IMR-90 (cell line): ENCODE measurements at regions not wholly inside any gene's neighbourhood (a gene's known extent, or its start where the extent isn't known, plus 50 kb on each side); places are given as distances from the start of the nearest gene placed in this dataset.

Experiments used
- ATAC-seq: fragments of 200-7000 bp; cut with Tn5 transposase; 2 replicates; pipeline ENCODE4 v1.9.1; 2020; ENCODE audit warnings: low read depth, mild to moderate bottlenecking, moderate library complexity
- BruUV-seq: library from RNA; stranded (reverse); fragments of 400-500 nt; replicated peaks from 2 replicates; lab custom pipeline; 2021; lab: Mats Ljungman, UMichigan
- CTCF ChIA-PET: fragments of 300-600 bp; formaldehyde crosslinking; extraction: SDS; loops from one replicate; lab custom pipeline; 2021; ENCODE audit warnings: antibody characterized with exemption; lab: Yijun Ruan, JAX
- POLR2A ChIA-PET: fragments of 300-600 bp; sonication (Branson Sonifier 250); formaldehyde crosslinking; loops from one replicate; lab custom pipeline; 2022; ENCODE audit warnings: antibody characterized with exemption; ENCODE audit not compliant: unreplicated experiment; lab: Charles Lee
- DNase-seq: peaks from one replicate; pipeline ENCODE4 v3.0.0; 2013
- H2AFZ ChIP-seq: replicated peaks from 2 replicates; pipeline ENCODE3; 2013; ENCODE audit warnings: low read length, mild to moderate bottlenecking; ENCODE audit not compliant: poor library complexity
- H2AK5ac ChIP-seq: 2 replicates; pipeline ENCODE4 v1.6.1; 2013; ENCODE audit warnings: low read depth, low read length, inconsistent platforms
- H2AK9ac ChIP-seq: replicated peaks from 2 replicates; pipeline ENCODE3; 2013; ENCODE audit warnings: mild to moderate bottlenecking, low read depth, low read length, moderate library complexity; ENCODE audit not compliant: poor library complexity
- H2BK120ac ChIP-seq: 2 replicates; pipeline ENCODE4 v1.6.1; 2013; ENCODE audit warnings: low read depth, low read length, inconsistent platforms
- H2BK15ac ChIP-seq: 3 replicates; pipeline ENCODE4 v1.6.1; 2013; ENCODE audit warnings: low read depth, low read length, inconsistent platforms
- H2BK20ac ChIP-seq: 2 replicates; pipeline ENCODE4 v1.6.1; 2013; ENCODE audit warnings: low read depth, mild to moderate bottlenecking, inconsistent platforms, low read length, moderate library complexity
- H2BK5ac ChIP-seq: 2 replicates; pipeline ENCODE4 v1.6.1; 2013; ENCODE audit warnings: mild to moderate bottlenecking, low read depth, low read length, inconsistent platforms; ENCODE audit not compliant: poor library complexity, severe bottlenecking
- H3K14ac ChIP-seq: replicated peaks from 2 replicates; pipeline ENCODE4 v1.6.1; 2013; ENCODE audit warnings: low read depth, low read length, inconsistent platforms
- H3K18ac ChIP-seq: 2 replicates; pipeline ENCODE4 v1.6.1; 2013; ENCODE audit warnings: low read depth, low read length, control low read depth
- H3K23ac ChIP-seq: 2 replicates; pipeline ENCODE4 v1.6.1; 2013; ENCODE audit warnings: low read depth, low read length, inconsistent platforms
- H3K27ac ChIP-seq: 2 replicates; pipeline ENCODE4 v1.5.1; 2013; ENCODE audit warnings: mild to moderate bottlenecking, control low read depth, low read length; ENCODE audit not compliant: insufficient read depth
- H3K27me3 ChIP-seq: 2 replicates; pipeline ENCODE4 v1.6.1; 2013; ENCODE audit warnings: low read length; ENCODE audit not compliant: control insufficient read depth, insufficient read depth
- H3K36me3 ChIP-seq: 2 replicates; pipeline ENCODE4 v1.6.1; 2013; ENCODE audit warnings: low read length, mixed read lengths; ENCODE audit not compliant: control insufficient read depth, insufficient read depth
- H3K4ac ChIP-seq: 2 replicates; pipeline ENCODE4 v1.6.1; 2013; ENCODE audit warnings: low read depth, low read length, inconsistent platforms
- H3K4me1 ChIP-seq: 2 replicates; pipeline ENCODE4 v1.6.1; 2013; ENCODE audit warnings: low read length, mixed read lengths; ENCODE audit not compliant: control insufficient read depth, insufficient read depth
- H3K4me2 ChIP-seq: 2 replicates; pipeline ENCODE4 v1.6.1; 2013; ENCODE audit warnings: low read depth, mild to moderate bottlenecking, control low read depth, low read length, moderate library complexity
- H3K4me3 ChIP-seq: 2 replicates; pipeline ENCODE4 v1.5.1; 2013; ENCODE audit warnings: low read depth, mild to moderate bottlenecking, control low read depth, low read length, moderate library complexity; ENCODE audit not compliant: insufficient read depth
- H3K56ac ChIP-seq: 2 replicates; pipeline ENCODE4 v1.6.1; 2013; ENCODE audit warnings: low read length, inconsistent platforms; ENCODE audit not compliant: insufficient read depth; ENCODE audit errors: extremely low read depth
- H3K79me1 ChIP-seq, 2 experiments: 2 replicates each; pipeline ENCODE4 v1.6.1; 2013; ENCODE audit warnings: low read length in 2 of 2, inconsistent platforms in 1 of 2, low read depth in 1 of 2
- H3K9ac ChIP-seq: 2 replicates; pipeline ENCODE4 v1.6.1; 2013; ENCODE audit warnings: low read depth, low read length, control low read depth
- H3K9me1 ChIP-seq: 2 replicates; pipeline ENCODE4 v1.6.1; 2013; ENCODE audit warnings: low read length, inconsistent platforms; ENCODE audit not compliant: insufficient read depth
- H3K9me3 ChIP-seq: 2 replicates; pipeline ENCODE4 v1.6.1; 2013; ENCODE audit warnings: low read length; ENCODE audit not compliant: control insufficient read depth, insufficient read depth
- H4K20me1 ChIP-seq: 2 replicates; pipeline ENCODE4 v1.6.1; 2013; ENCODE audit warnings: low read length, inconsistent platforms; ENCODE audit not compliant: insufficient read depth
- H4K5ac ChIP-seq: 2 replicates; pipeline ENCODE4 v1.6.1; 2013; ENCODE audit warnings: mild to moderate bottlenecking, low read depth, low read length, control low read depth
- H4K8ac ChIP-seq, 2 experiments: 2 replicates each; pipeline ENCODE4 v1.6.1; 2013; ENCODE audit warnings: low read depth in 2 of 2, low read length in 2 of 2, control low read depth in 1 of 2, inconsistent platforms in 1 of 2
- H4K91ac ChIP-seq: 2 replicates; pipeline ENCODE4 v1.6.1; 2013; ENCODE audit warnings: low read depth, low read length, inconsistent platforms; ENCODE audit not compliant: insufficient read depth
- RFX5 ChIP-seq: IDR thresholded peaks from 2 replicates; pipeline ENCODE4 v1.8.0; 2012; ENCODE audit warnings: low read depth, mild to moderate bottlenecking, low read length, moderate library complexity
- WGBS, 2 experiments: methylation state at CpG; one replicate each; pipeline versions ENCODE4 v1.1.5 to v1.1.7; 2013; ENCODE audit warnings: missing lambda C conversion rate in 2 of 2; ENCODE audit not compliant: insufficient read length in 1 of 2; ENCODE audit errors: extremely low coverage in 2 of 2; 5-methylcytosine and 5-hydroxymethylcytosine counted together
- dilution Hi-C: fragments of 300-500 bp; cut with HindIII; formaldehyde crosslinking; loops from one replicate; pipeline ENCODE4 v1.14.3; 2018; ENCODE audit warnings: low sequenced_read_pairs; ENCODE audit not compliant: unreplicated experiment
- in situ Hi-C: fragments of 300-500 bp; cut with MboI; formaldehyde crosslinking; loops from 3 replicates; pipeline ENCODE4 v1.14.3; 2019; ENCODE audit warnings: low sequenced_read_pairs, inconsistent platforms, mixed read lengths
- intact Hi-C: fragments of 100-400 bp; cut with micrococcal nuclease; formaldehyde crosslinking; loops from 2 replicates; pipeline ENCODE4 v1.10.0; 2022

GRCh38 chr13:109971006-109971405, 184.6 kb upstream of the IRS2 start:
- H2BK15ac ChIP-seq: no peak overlapping the region
- H3K9ac ChIP-seq: no peak overlapping the region
- DNase-seq: no peak
- no peak overlapping the region for H2AK5ac ChIP-seq
- H3K56ac ChIP-seq: no peak overlapping the region
- H4K5ac ChIP-seq: no peak overlapping the region
- H3K9me1 ChIP-seq: no peaks in the 10 kb centered on the region
- intact Hi-C loops: no loop called here
- no peak overlapping the region for H3K27ac ChIP-seq
- ChIA-PET POLR2A (no interaction called here), CTCF (no interaction called here)
- dilution Hi-C loops: no loop called here
- no peak overlapping the region for H2BK120ac ChIP-seq
- no TSS peak for BruUV-seq
- H2AK9ac ChIP-seq: no peak overlapping the region
- no peak overlapping the region for H3K4me3 ChIP-seq
- no peaks in the 10 kb centered on the region for H3K4me1 ChIP-seq
- no peak overlapping the region for H2BK5ac ChIP-seq
- no peaks in the 10 kb centered on the region for H3K36me3 ChIP-seq
- no peak overlapping the region for H3K18ac ChIP-seq
- no peak overlapping the region for H3K4ac ChIP-seq
- no peak overlapping the region for H4K91ac ChIP-seq
- peaks cover 3% of the 10 kb centered on the region for H3K9me3 ChIP-seq
- H4K8ac ChIP-seq: no peak overlapping the region
- H3K27me3 ChIP-seq: no peaks in the 10 kb centered on the region
- in situ Hi-C loops: no loop called here
- H3K79me1 ChIP-seq: no peaks in the 10 kb centered on the region
- H3K4me2 ChIP-seq: no peak overlapping the region
- no peak overlapping the region for H2BK20ac ChIP-seq
- ATAC-seq: no peak
- H4K20me1 ChIP-seq: no peaks in the 10 kb centered on the region
- no peak overlapping the region for H2AFZ ChIP-seq
- H3K14ac ChIP-seq: no peak overlapping the region
- H3K23ac ChIP-seq: no peak overlapping the region
- WGBS, 2 experiments: 40% methylated on average over 1 of the region's 7 CpGs; no CpG with 5 or more reads in 1 of the 2 experiments
- TF ChIP-seq RFX5: no peak
